HEK293 (cell line): ENCODE measurements at regions not wholly inside any gene's neighbourhood (a gene's known extent, or its start where the extent isn't known, plus 50 kb on each side); places are given as distances from the start of the nearest gene placed in this dataset.

Source experiments
- CTCF ChIA-PET: fragments of 350-600 bp; formaldehyde crosslinking; extraction: SDS; loops from one replicate; lab custom pipeline; 2021; ENCODE audit warnings: antibody characterized with exemption; lab: Yijun Ruan, JAX
- POLR2A ChIA-PET: fragments of 300-600 bp; formaldehyde crosslinking; extraction: SDS; loops from one replicate; lab custom pipeline; 2020; ENCODE audit warnings: antibody characterized with exemption, inconsistent platforms; lab: Yijun Ruan, JAX
- H3K27ac ChIP-seq: fragments of 200-500 bp; sonication (Bioruptor generic); 2 replicates; pipeline ENCODE4 v1.5.1; 2014; ENCODE audit warnings: low read depth, low read length, control low read depth, inconsistent platforms; ENCODE audit errors: extremely low read depth
- H3K36me3 ChIP-seq, 2 experiments: fragments of 200-500 bp in 1 of 2; sonication (Bioruptor generic) in 1 of 2; 1 replicate in 1 of 2; 2 replicates in 1 of 2; pipeline ENCODE4 v1.5.1; 2014 to 2017; ENCODE audit warnings: inconsistent platforms in 2 of 2, low read length in 2 of 2; ENCODE audit not compliant: control insufficient read depth in 2 of 2, insufficient read depth in 1 of 2
- H3K4me1 ChIP-seq: fragments of 200-500 bp; sonication (Bioruptor generic); 2 replicates; pipeline ENCODE4 v1.5.1; 2014; ENCODE audit warnings: mild to moderate bottlenecking, low read length, inconsistent platforms; ENCODE audit not compliant: control insufficient read depth, insufficient read depth
- H3K4me3 ChIP-seq: 2 replicates; pipeline ENCODE4 v1.5.1; 2011; ENCODE audit warnings: low read depth, mild to moderate bottlenecking, control low read depth, low read length, moderate library complexity
- H3K9me3 ChIP-seq: fragments of 200-500 bp; sonication (Bioruptor generic); 2 replicates; pipeline ENCODE4 v1.5.1; 2014; ENCODE audit warnings: low read depth, low read length, inconsistent platforms; ENCODE audit not compliant: control insufficient read depth, insufficient read depth
- CTCF ChIP-seq: fragments of 450-650 bp; formaldehyde crosslinking; IDR thresholded peaks from 2 replicates; pipeline ENCODE4 v1.5.1; 2016; ENCODE audit warnings: missing biosample characterization, missing genetic modification characterization
- EGR2 ChIP-seq: fragments of 450-650 bp; formaldehyde crosslinking; IDR thresholded peaks from 2 replicates; pipeline ENCODE4 v1.5.1; 2016; ENCODE audit warnings: low read depth, missing biosample characterization, missing genetic modification characterization
- IKZF3 ChIP-seq: fragments of 450-650 bp; IDR thresholded peaks from 2 replicates; pipeline ENCODE4 v1.5.0; 2018; ENCODE audit warnings: missing biosample characterization, mild to moderate bottlenecking, missing genetic modification characterization, moderate library complexity
- SCRT1 ChIP-seq: fragments of 450-650 bp; formaldehyde crosslinking; IDR thresholded peaks from 2 replicates; pipeline ENCODE4 v1.5.1; 2016; ENCODE audit warnings: missing biosample characterization, missing genetic modification characterization, borderline replicate concordance
- TCF7L2 ChIP-seq: IDR thresholded peaks from 2 replicates; pipeline ENCODE4 v1.6.1; 2011; ENCODE audit warnings: low read depth, mild to moderate bottlenecking, inconsistent platforms, low read length, moderate library complexity, borderline replicate concordance
- ZBTB1 ChIP-seq: fragments of 450-650 bp; formaldehyde crosslinking; IDR thresholded peaks from 2 replicates; pipeline ENCODE4 v1.5.1; 2016; ENCODE audit warnings: missing biosample characterization, missing genetic modification characterization
- ZBTB11 ChIP-seq: fragments of 450-650 bp; formaldehyde crosslinking; conservative IDR thresholded peaks from 2 replicates; pipeline ENCODE4 v1.5.1; 2016; ENCODE audit warnings: low read depth, missing biosample characterization, missing genetic modification characterization
- ZBTB49 ChIP-seq: fragments of 450-650 bp; formaldehyde crosslinking; IDR thresholded peaks from 2 replicates; pipeline ENCODE4 v1.5.1; 2016; ENCODE audit warnings: missing biosample characterization, missing genetic modification characterization, low read depth
- ZBTB7A ChIP-seq: fragments of 450-650 bp; formaldehyde crosslinking; IDR thresholded peaks from 2 replicates; pipeline ENCODE4 v1.5.1; 2016; ENCODE audit warnings: low read depth, missing biosample characterization, missing genetic modification characterization
- ZNF121 ChIP-seq: fragments of 450-650 bp; formaldehyde crosslinking; IDR thresholded peaks from 2 replicates; pipeline ENCODE4 v1.5.1; 2016; ENCODE audit warnings: missing biosample characterization, missing genetic modification characterization
- ZNF133 ChIP-seq: fragments of 450-650 bp; formaldehyde crosslinking; IDR thresholded peaks from 2 replicates; pipeline ENCODE4 v1.5.1; 2016; ENCODE audit warnings: missing biosample characterization, missing genetic modification characterization
- ZNF140 ChIP-seq: fragments of 450-650 bp; formaldehyde crosslinking; IDR thresholded peaks from 2 replicates; pipeline ENCODE4 v1.5.1; 2016; ENCODE audit warnings: missing biosample characterization, missing genetic modification characterization
- ZNF146 ChIP-seq: fragments of 450-650 bp; formaldehyde crosslinking; IDR thresholded peaks from 2 replicates; pipeline ENCODE4 v1.5.1; 2016; ENCODE audit warnings: missing biosample characterization, missing genetic modification characterization
- ZNF19 ChIP-seq: fragments of 450-650 bp; formaldehyde crosslinking; IDR thresholded peaks from 2 replicates; pipeline ENCODE4; 2016; ENCODE audit warnings: missing biosample characterization, missing genetic modification characterization, low read depth
- ZNF202 ChIP-seq: fragments of 450-650 bp; formaldehyde crosslinking; IDR thresholded peaks from 2 replicates; pipeline ENCODE4 v1.5.1; 2016; ENCODE audit warnings: missing biosample characterization, missing genetic modification characterization, borderline replicate concordance
- ZNF292 ChIP-seq: fragments of 450-650 bp; formaldehyde crosslinking; IDR thresholded peaks from 2 replicates; pipeline ENCODE4 v1.5.1; 2016; ENCODE audit warnings: low read depth, missing biosample characterization, missing genetic modification characterization, borderline replicate concordance
- ZNF362 ChIP-seq: fragments of 450-650 bp; formaldehyde crosslinking; IDR thresholded peaks from 2 replicates; pipeline ENCODE4 v1.5.1; 2016; ENCODE audit warnings: missing biosample characterization, missing genetic modification characterization
- ZNF416 ChIP-seq: fragments of 450-650 bp; formaldehyde crosslinking; IDR thresholded peaks from 2 replicates; pipeline ENCODE4 v1.5.1; 2016; ENCODE audit warnings: missing biosample characterization, missing genetic modification characterization
- ZNF48 ChIP-seq: fragments of 450-650 bp; formaldehyde crosslinking; IDR thresholded peaks from 2 replicates; pipeline ENCODE4 v1.5.1; 2016; ENCODE audit warnings: missing biosample characterization, missing genetic modification characterization
- ZNF488 ChIP-seq: fragments of 450-650 bp; formaldehyde crosslinking; IDR thresholded peaks from 2 replicates; pipeline ENCODE4 v1.5.1; 2016; ENCODE audit warnings: missing biosample characterization, missing genetic modification characterization
- ZNF513 ChIP-seq: fragments of 450-650 bp; IDR thresholded peaks from 2 replicates; pipeline ENCODE4 v1.5.1; 2018; ENCODE audit warnings: missing biosample characterization, missing genetic modification characterization
- ZNF624 ChIP-seq: fragments of 450-650 bp; formaldehyde crosslinking; IDR thresholded peaks from 2 replicates; pipeline ENCODE4 v1.5.1; 2017; ENCODE audit warnings: missing biosample characterization, missing genetic modification characterization
- ZNF701 ChIP-seq: fragments of 450-650 bp; formaldehyde crosslinking; IDR thresholded peaks from 2 replicates; pipeline ENCODE4 v1.5.1; 2016; ENCODE audit warnings: missing biosample characterization, missing genetic modification characterization
- ZNF785 ChIP-seq: fragments of 450-650 bp; formaldehyde crosslinking; IDR thresholded peaks from 2 replicates; pipeline ENCODE4 v1.5.1; 2016; ENCODE audit warnings: missing biosample characterization, missing genetic modification characterization
- ZNF830 ChIP-seq: fragments of 450-650 bp; IDR thresholded peaks from 2 replicates; pipeline ENCODE4 v1.5.0; 2018; ENCODE audit warnings: missing biosample characterization, missing genetic modification characterization, low read depth, mild to moderate bottlenecking, moderate library complexity
- ZSCAN16 ChIP-seq: fragments of 450-650 bp; formaldehyde crosslinking; IDR thresholded peaks from 2 replicates; pipeline ENCODE4 v1.5.1; 2016; ENCODE audit warnings: missing biosample characterization, missing genetic modification characterization

- H3K9me3 ChIP-seq: no peaks in the 10 kb centered on the region
- no peak overlapping the region for H3K4me3 ChIP-seq
- H3K4me1 ChIP-seq: peaks cover 6% of the 10 kb centered on the region
- H3K27ac ChIP-seq: no peak overlapping the region
- TF ChIP-seq ZNF146 (tag by site-specific recombination) (no peak), ZNF133 (tag by site-specific recombination) (no peak), ZNF830 (no peak), ZNF202 (tag by site-specific recombination) (no peak), ZNF48 (no peak), IKZF3 (tag by site-specific recombination) (no peak), TCF7L2 (no peak), ZNF362 (tag by site-specific recombination) (no peak), ZBTB1 (tag by site-specific recombination) (no peak), ZNF624 (tag by site-specific recombination) (no peak), ZNF121 (tag by site-specific recombination) (no peak), ZBTB49 (tag by site-specific recombination) (no peak), ZNF785 (tag by site-specific recombination) (no peak), ZNF513 (no peak)
- ChIA-PET POLR2A (no interaction called here), CTCF (interaction anchor here (0.6 kb wide), 1 partner anchor 12 kb away, joined by 3 read pairs; no protein-coding TSS in a partner anchor)
- no peaks in the 10 kb centered on the region for H3K36me3 ChIP-seq
Measured at GRCh38 chr2:215613888-215614287, 178.0 kb upstream of the FN1 start.

GRCh38 chr2:215613280-215613679 lies 177.4 kb upstream of the FN1 start:
- CTCF ChIA-PET: interaction anchor here (0.6 to 1.0 kb wide), 2 partner anchors 9 to 13 kb away, joined by 3 read pairs; no protein-coding TSS in a partner anchor
- Histone ChIP-seq H3K27ac (no peak overlapping the region), H3K9me3 (no peaks in the 10 kb centered on the region), H3K36me3 (no peaks in the 10 kb centered on the region), H3K4me3 (no peak overlapping the region), H3K4me1 (no peaks in the 10 kb centered on the region)
- POLR2A ChIA-PET: interaction anchor here (0.7 kb wide), 1 partner anchor 221 kb away, joined by 3 read pairs; no protein-coding TSS in a partner anchor
- TF ChIP-seq CTCF (tag by site-specific recombination) (no peak), SCRT1 (tag by site-specific recombination) (no peak), ZSCAN16 (tag by site-specific recombination) (no peak), ZBTB11 (tag by site-specific recombination) (no peak), ZBTB7A (tag by site-specific recombination) (no peak), ZNF416 (tag by site-specific recombination) (no peak), ZNF701 (tag by site-specific recombination) (no peak), EGR2 (tag by site-specific recombination) (no peak), ZNF19 (tag by site-specific recombination) (no peak), ZNF140 (no peak), ZNF292 (tag by site-specific recombination) (no peak), ZNF488 (tag by site-specific recombination) (no peak)
